ENCODE measurements at regions not wholly inside any gene's neighbourhood (a gene's known extent, or its start where the extent isn't known, plus 50 kb on each side); places are given as distances from the start of the nearest gene placed in this dataset.

- H3K4me1 Mint-ChIP-seq: no peaks in the 10 kb centered on the region
- ChIA-PET POLR2A (no interaction called here), CTCF (no interaction called here)
- no peak overlapping the region for H3K4me3 Mint-ChIP-seq
- DNase-seq (no peak), ATAC-seq (ENCODE audit: low read depth) (no peak)
- TF ChIP-seq CTCF (IDR thresholded peaks at IDR 0.05) (no peak), EZH2 (IDR thresholded peaks at IDR 0.05; ENCODE audit: borderline replicate concordance, insufficient read depth, low read depth, low read length, poor library complexity, severe bottlenecking) (no peak)
- Histone ChIP-seq H4K20me1 (ENCODE audit: control insufficient read depth, insufficient read depth, low read length, poor library complexity, severe bottlenecking) (no peaks in the 10 kb centered on the region), H3K4me3 (ENCODE audit: control extremely low read depth in 1 of 5, extremely low read depth in 1 of 5, insufficient read depth in 1 of 5, low read depth in 2 of 5, low read length in 4 of 5) (no peak overlapping the region), H3K27ac (ENCODE audit: low read length in 2 of 2) (no peak overlapping the region), H2AFZ (ENCODE audit: insufficient read depth, low read depth, low read length, poor library complexity, severe bottlenecking) (no peak overlapping the region), H3K4me2 (replicated peaks; ENCODE audit: low read depth, low read length, poor library complexity, severe bottlenecking) (no peak overlapping the region), H3K9me3 (ENCODE audit: control extremely low read depth in 1 of 3, control insufficient read depth in 2 of 3, insufficient read depth in 1 of 3, low read length in 2 of 3) (no peaks in the 10 kb centered on the region), H3K79me2 (ENCODE audit: control insufficient read depth, insufficient read depth, low read length) (no peaks in the 10 kb centered on the region), H3K9ac (ENCODE audit: low read length) (no peak overlapping the region), H3K4me1 (ENCODE audit: control insufficient read depth in 2 of 2, insufficient read depth in 2 of 2, low read length in 2 of 2) (no peaks in the 10 kb centered on the region), H3K27me3 (replicated peaks in 1 of 4; ENCODE audit: control extremely low read depth in 1 of 4, control insufficient read depth in 3 of 4, insufficient read depth in 4 of 4, low read length in 3 of 4) (no peaks in the 10 kb centered on the region), H3K36me3 (replicated peaks in 1 of 2; ENCODE audit: control extremely low read depth in 1 of 2, control insufficient read depth in 1 of 2, extremely low read depth in 1 of 2, insufficient read depth in 2 of 2, low read length in 1 of 2) (no peaks in the 10 kb centered on the region)
- no peaks in the 10 kb centered on the region for H3K9me3 Mint-ChIP-seq (ENCODE audit: insufficient read depth)
- 100% methylated on average over 1 of the region's 5 CpGs for WGBS (ENCODE audit: insufficient coverage)
- H3K27me3 Mint-ChIP-seq: no peaks in the 10 kb centered on the region
- H3K27ac Mint-ChIP-seq: no peak overlapping the region
- intact Hi-C loops (cut with micrococcal nuclease): no loop called here
Measured at GRCh38 chr1:104720741-104721140, 971.0 kb downstream of the AMY1C start.

DNA sequence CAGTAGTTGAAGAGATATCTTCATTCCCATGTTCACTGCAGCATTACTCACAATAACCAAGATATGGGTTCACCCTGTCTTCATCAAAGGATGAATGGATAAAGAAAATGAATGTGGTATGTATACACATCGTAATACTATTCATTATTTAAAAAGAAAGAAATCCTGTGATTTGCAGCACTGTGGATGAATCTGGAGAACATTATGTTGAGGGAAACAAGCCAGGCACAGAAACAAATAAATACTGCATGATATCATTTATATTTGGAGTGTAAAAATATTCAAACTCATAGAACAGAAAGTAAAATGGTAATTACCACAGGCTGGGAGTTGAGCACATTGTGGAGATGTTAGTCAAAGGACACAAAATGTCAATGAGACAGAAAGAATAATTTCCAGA lies 977.2 kb downstream of the AMY1C start:
- no peak for TF ChIP-seq CTCF (IDR thresholded peaks at IDR 0.05)
- TF ChIP-seq EZH2 (IDR thresholded peaks at IDR 0.05; ENCODE audit: borderline replicate concordance, insufficient read depth, low read depth, low read length, poor library complexity, severe bottlenecking): no peak
- Histone ChIP-seq H3K9ac (ENCODE audit: low read length) (no peak overlapping the region), H3K27me3 (replicated peaks in 1 of 4; ENCODE audit: control extremely low read depth in 1 of 4, control insufficient read depth in 3 of 4, insufficient read depth in 4 of 4, low read length in 3 of 4) (no peaks in the 10 kb centered on the region), H3K36me3 (replicated peaks in 1 of 2; ENCODE audit: control extremely low read depth in 1 of 2, control insufficient read depth in 1 of 2, extremely low read depth in 1 of 2, insufficient read depth in 2 of 2, low read length in 1 of 2) (no peaks in the 10 kb centered on the region), H2AFZ (ENCODE audit: insufficient read depth, low read depth, low read length, poor library complexity, severe bottlenecking) (no peak overlapping the region), H3K27ac (ENCODE audit: low read length in 2 of 2) (no peak overlapping the region), H4K20me1 (ENCODE audit: control insufficient read depth, insufficient read depth, low read length, poor library complexity, severe bottlenecking) (no peaks in the 10 kb centered on the region), H3K79me2 (ENCODE audit: control insufficient read depth, insufficient read depth, low read length) (no peaks in the 10 kb centered on the region), H3K4me3 (ENCODE audit: control extremely low read depth in 1 of 5, extremely low read depth in 1 of 5, insufficient read depth in 1 of 5, low read depth in 2 of 5, low read length in 4 of 5) (no peak overlapping the region), H3K4me1 (ENCODE audit: control insufficient read depth in 2 of 2, insufficient read depth in 2 of 2, low read length in 2 of 2) (no peaks in the 10 kb centered on the region), H3K9me3 (ENCODE audit: control extremely low read depth in 1 of 3, control insufficient read depth in 2 of 3, insufficient read depth in 1 of 3, low read length in 2 of 3) (no peaks in the 10 kb centered on the region), H3K4me2 (replicated peaks; ENCODE audit: low read depth, low read length, poor library complexity, severe bottlenecking) (no peak overlapping the region)
- intact Hi-C loops (cut with micrococcal nuclease): no loop called here
- no peak for DNase-seq
- WGBS (ENCODE audit: insufficient coverage): no CpG with 5 or more reads among the region's 1 CpG
- Mint-ChIP-seq H3K27me3 (no peaks in the 10 kb centered on the region), H3K27ac (no peak overlapping the region), H3K9me3 (ENCODE audit: insufficient read depth) (no peaks in the 10 kb centered on the region), H3K4me3 (no peak overlapping the region), H3K4me1 (no peaks in the 10 kb centered on the region)
- ChIA-PET CTCF (no interaction called here), POLR2A (no interaction called here)
- ATAC-seq (ENCODE audit: low read depth): no peak
